SK-N-SH treated with all-trans-retinoic acid at 6 μM for 48 hours (cell line): ENCODE measurements at regions not wholly inside any gene's neighbourhood (a gene's known extent, or its start where the extent isn't known, plus 50 kb on each side); places are given as distances from the start of the nearest gene placed in this dataset.

ENCODE experiments used
- ATAC-seq: fragments of 200-7000 bp; cut with Tn5 transposase; 3 replicates; pipeline ENCODE4 v1.9.1; 2020; ENCODE audit warnings: mild to moderate bottlenecking, moderate library complexity
- CSDC2 ChIP-seq: fragments of 250-450 bp; sonication (Bioruptor Pico); IDR thresholded peaks from 2 replicates; pipeline ENCODE4 v1.5.0; 2020; ENCODE audit warnings: mild to moderate bottlenecking, moderate library complexity
- CSRNP3 ChIP-seq: fragments of 250-450 bp; sonication (Bioruptor Pico); IDR thresholded peaks from 2 replicates; pipeline ENCODE4 v1.5.1; 2021; ENCODE audit warnings: mild to moderate bottlenecking, moderate library complexity
- GLIS3 ChIP-seq: fragments of 250-450 bp; sonication (Bioruptor Pico); IDR thresholded peaks from 2 replicates; pipeline ENCODE4 v1.5.0; 2020; ENCODE audit warnings: mild to moderate bottlenecking, moderate library complexity
- ISL1 ChIP-seq: fragments of 250-450 bp; sonication (Bioruptor Pico); IDR thresholded peaks from 2 replicates; pipeline ENCODE4 v2.1.2; 2022; ENCODE audit warnings: mild to moderate bottlenecking, moderate library complexity
- OSR1 ChIP-seq: fragments of 250-450 bp; sonication (Bioruptor Pico); IDR thresholded peaks from 2 replicates; pipeline ENCODE4 v1.8.0; 2022; ENCODE audit warnings: moderate library complexity, mild to moderate bottlenecking, inconsistent platforms
- PPARA ChIP-seq: fragments of 250-450 bp; sonication (Bioruptor Pico); IDR thresholded peaks from 2 replicates; pipeline ENCODE4 v1.5.0; 2020; ENCODE audit warnings: mild to moderate bottlenecking, borderline replicate concordance
- RARB ChIP-seq: fragments of 250-450 bp; sonication (Bioruptor Pico); IDR thresholded peaks from 2 replicates; pipeline ENCODE4 v1.8.0; 2021; ENCODE audit warnings: mild to moderate bottlenecking, moderate library complexity
- TCF4 ChIP-seq: fragments of 250-450 bp; sonication (Bioruptor Pico); IDR thresholded peaks from 2 replicates; pipeline ENCODE4 v1.8.0; 2021; ENCODE audit warnings: mild to moderate bottlenecking, moderate library complexity, borderline replicate concordance
- TOX ChIP-seq: fragments of 250-450 bp; sonication (Bioruptor Pico); IDR thresholded peaks from 2 replicates; pipeline ENCODE4 v1.8.0; 2021; ENCODE audit warnings: mild to moderate bottlenecking, moderate library complexity, borderline replicate concordance
- TSHZ2 ChIP-seq: fragments of 250-450 bp; sonication (Bioruptor Pico); IDR thresholded peaks from 2 replicates; pipeline ENCODE4 v1.5.0; 2020; ENCODE audit warnings: mild to moderate bottlenecking, moderate library complexity
- ZC3H10 ChIP-seq: fragments of 250-450 bp; sonication (Bioruptor Pico); IDR thresholded peaks from 2 replicates; pipeline ENCODE4 v1.5.1; 2021; ENCODE audit warnings: mild to moderate bottlenecking, moderate library complexity
- ZFP3 ChIP-seq: fragments of 250-450 bp; sonication (Bioruptor Pico); IDR thresholded peaks from 2 replicates; pipeline ENCODE4 v1.5.0; 2020; ENCODE audit warnings: mild to moderate bottlenecking, moderate library complexity
- ZFP30 ChIP-seq: fragments of 450-650 bp; formaldehyde crosslinking; IDR thresholded peaks from 2 replicates; pipeline ENCODE4 v1.5.0; 2022; ENCODE audit warnings: mild to moderate bottlenecking, moderate library complexity
- ZNF565 ChIP-seq: fragments of 450-650 bp; formaldehyde crosslinking; conservative IDR thresholded peaks from 2 replicates; pipeline ENCODE4 v1.5.0; 2020; ENCODE audit warnings: low read depth, mild to moderate bottlenecking, moderate library complexity
- TF ChIP-seq, protein P1 (sequence below): fragments of 250-450 bp; sonication (Bioruptor Pico); IDR thresholded peaks from 2 replicates; pipeline ENCODE4 v1.8.0; 2021; ENCODE audit warnings: low read depth, mild to moderate bottlenecking, moderate library complexity, borderline replicate concordance

DNA sequence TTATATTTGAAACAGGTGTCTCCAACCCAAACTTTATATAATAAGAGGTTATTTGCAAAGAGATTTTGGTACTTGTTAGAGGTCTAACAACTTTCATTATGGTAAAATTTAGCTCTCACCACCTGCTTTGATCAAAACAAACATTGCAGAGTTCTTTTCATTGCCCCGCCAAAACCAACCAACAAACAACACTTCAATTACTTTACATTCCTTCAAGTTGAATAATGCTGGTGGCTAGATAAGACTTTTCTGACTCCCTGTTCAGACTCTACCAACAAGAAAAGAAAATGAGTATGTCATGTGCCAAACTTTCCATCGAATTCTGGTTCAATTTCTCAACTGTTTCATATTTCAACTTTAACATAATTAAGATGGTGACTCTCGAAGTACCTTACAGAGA lies 311.1 kb downstream of the ADGRG6 start:
- no peak for TF ChIP-seq CSRNP3 (CRISPR knock-in tag)
- TF ChIP-seq GLIS3, result no peak
- TF ChIP-seq OSR1 (CRISPR knock-in tag), result no peak
- no peak for TF ChIP-seq ZFP3 (CRISPR knock-in tag)
- TF ChIP-seq TOX (CRISPR knock-in tag), result no peak
- TF ChIP-seq ZC3H10 (CRISPR knock-in tag), result no peak
- no peak for TF ChIP-seq ISL1 (CRISPR knock-in tag)
- TF ChIP-seq TSHZ2 (CRISPR knock-in tag), result no peak
- TF ChIP-seq, protein P1, sequence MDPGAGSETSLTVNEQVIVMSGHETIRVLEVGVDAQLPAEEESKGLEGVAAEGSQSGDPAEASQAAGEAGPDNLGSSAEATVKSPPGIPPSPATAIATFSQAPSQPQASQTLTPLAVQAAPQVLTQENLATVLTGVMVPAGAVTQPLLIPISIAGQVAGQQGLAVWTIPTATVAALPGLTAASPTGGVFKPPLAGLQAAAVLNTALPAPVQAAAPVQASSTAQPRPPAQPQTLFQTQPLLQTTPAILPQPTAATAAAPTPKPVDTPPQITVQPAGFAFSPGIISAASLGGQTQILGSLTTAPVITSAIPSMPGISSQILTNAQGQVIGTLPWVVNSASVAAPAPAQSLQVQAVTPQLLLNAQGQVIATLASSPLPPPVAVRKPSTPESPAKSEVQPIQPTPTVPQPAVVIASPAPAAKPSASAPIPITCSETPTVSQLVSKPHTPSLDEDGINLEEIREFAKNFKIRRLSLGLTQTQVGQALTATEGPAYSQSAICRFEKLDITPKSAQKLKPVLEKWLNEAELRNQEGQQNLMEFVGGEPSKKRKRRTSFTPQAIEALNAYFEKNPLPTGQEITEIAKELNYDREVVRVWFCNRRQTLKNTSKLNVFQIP (CRISPR knock-in tag), result no peak
- no peak for TF ChIP-seq PPARA (CRISPR knock-in tag)
- no peak for TF ChIP-seq CSDC2
- TF ChIP-seq, all 23 proteins: peak for 0
- ATAC-seq, result no peak

- TF ChIP-seq ZFP3 (CRISPR knock-in tag) (no peak), RARB (CRISPR knock-in tag) (no peak), ZFP30 (no peak)
- no peak for ATAC-seq
Observed at GRCh38 chr6:142613981-142614380, 312.2 kb downstream of the ADGRG6 start.

DNA sequence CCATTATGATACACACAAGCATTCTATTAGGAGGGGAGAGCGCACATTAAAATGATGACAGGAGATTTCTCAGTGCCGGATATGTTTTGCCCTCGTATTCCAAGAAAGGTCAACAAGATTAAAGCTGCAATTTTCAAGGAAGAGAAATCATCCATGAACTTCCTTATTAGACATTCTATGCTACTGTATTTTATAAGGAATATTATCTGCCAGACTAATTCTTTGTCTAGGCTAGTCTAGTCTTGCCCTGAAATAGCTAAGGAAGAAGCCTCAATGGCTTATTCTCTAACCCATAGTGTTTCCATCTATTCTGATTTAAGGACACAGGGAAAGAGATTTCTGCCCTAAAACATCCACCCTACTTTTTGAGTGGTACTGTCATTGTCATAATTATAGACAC lies 315.4 kb downstream of the ADGRG6 start:
- TF ChIP-seq PPARA (CRISPR knock-in tag) (no peak), ZC3H10 (CRISPR knock-in tag) (no peak), TOX (CRISPR knock-in tag) (no peak), CSRNP3 (CRISPR knock-in tag) (no peak), TCF4 (CRISPR knock-in tag) (no peak)
- TF ChIP-seq, protein P1 (CRISPR knock-in tag), result no peak
- ATAC-seq, result no peak

DNA sequence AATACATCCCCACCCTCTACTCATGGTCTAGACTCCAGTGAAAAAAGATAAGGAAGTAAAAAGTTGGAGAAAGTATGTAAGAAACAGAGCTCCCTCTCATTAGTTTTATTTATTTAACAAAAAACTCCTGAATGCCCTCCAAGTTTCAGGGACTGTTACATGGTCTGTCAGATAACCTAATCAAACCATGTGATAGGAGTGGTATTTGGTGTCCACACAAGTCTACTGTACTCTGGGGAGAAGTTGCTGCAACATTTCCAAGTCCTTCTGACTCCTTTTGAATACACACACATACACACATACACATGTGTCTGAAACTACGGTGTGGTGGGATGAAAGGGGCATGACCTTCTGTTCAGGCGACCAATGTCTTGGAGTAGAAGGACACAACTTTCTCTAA lies 320.0 kb downstream of the ADGRG6 start:
- TF ChIP-seq TCF4 (CRISPR knock-in tag) (no peak), CSRNP3 (CRISPR knock-in tag) (no peak), TOX (CRISPR knock-in tag) (no peak), RARB (CRISPR knock-in tag) (no peak), ZC3H10 (CRISPR knock-in tag) (no peak), ZNF565 (CRISPR knock-in tag) (no peak), TSHZ2 (CRISPR knock-in tag) (no peak)
- no peak for ATAC-seq
